HG03280 (cell line): ENCODE measurements at regions not wholly inside any gene's neighbourhood (a gene's known extent, or its start where the extent isn't known, plus 50 kb on each side); places are given as distances from the start of the nearest gene placed in this dataset.
A peak's percentile ranks its signal among the peaks of the same experiment; 100 is the strongest.

Experiments used
- ATAC-seq: cut with Tn5 transposase; IDR thresholded peaks from one replicate; pipeline ENCODE4 v1.9.1; 2021; ENCODE audit warnings: mild to moderate bottlenecking, moderate library complexity; ENCODE audit not compliant: unreplicated experiment

GRCh38 chr5:6806668-6807067, 93.4 kb downstream of the TENT4A start:
- ATAC-seq, result no peak

GRCh38 chr5:6808462-6808861, 95.2 kb downstream of the TENT4A start:
- ATAC-seq, result no peak

GRCh38 chr5:6810641-6811405, 97.6 kb downstream of the TENT4A start:
- ATAC-seq, result no peak

- ATAC-seq, result no peak
These were observed 98.9 kb downstream of the TENT4A start for GRCh38 chr5:6812091-6812490.

GRCh38 chr5:6812800-6813731, 99.8 kb downstream of the TENT4A start:
- no peak for ATAC-seq

- no peak for ATAC-seq
These were observed 101.6 kb downstream of the TENT4A start for GRCh38 chr5:6814816-6815215.

- ATAC-seq, result no peak
These were observed 105.6 kb downstream of the TENT4A start for GRCh38 chr5:6818594-6819511.

- ATAC-seq, result no peak
These were observed 106.3 kb downstream of the TENT4A start for GRCh38 chr5:6819521-6819920.

- ATAC-seq, result peak; percentile 66
These were observed 107.7 kb downstream of the TENT4A start for GRCh38 chr5:6820851-6821479.

- ATAC-seq, result no peak
These were observed 108.8 kb downstream of the TENT4A start for GRCh38 chr5:6822068-6822467.

GRCh38 chr5:6822556-6823343, 109.5 kb downstream of the TENT4A start:
- ATAC-seq, result no peak

GRCh38 chr5:6823996-6824395, 110.8 kb downstream of the TENT4A start:
- ATAC-seq, result no peak

GRCh38 chr5:6825678-6826244, 112.5 kb downstream of the TENT4A start:
- ATAC-seq, result no peak

GRCh38 chr5:6826756-6827155, 113.5 kb downstream of the TENT4A start:
- ATAC-seq, result no peak

GRCh38 chr5:6827526-6828219, 114.4 kb downstream of the TENT4A start:
- ATAC-seq, result peak; percentile 87

- ATAC-seq, result peak; percentile 51
These were observed 116.0 kb downstream of the TENT4A start for GRCh38 chr5:6829150-6829784.

- ATAC-seq, result no peak
These were observed 117.5 kb downstream of the TENT4A start for GRCh38 chr5:6830643-6831239.
